IMR-90 (cell line): ENCODE measurements at regions not wholly inside any gene's neighbourhood (a gene's known extent, or its start where the extent isn't known, plus 50 kb on each side); places are given as distances from the start of the nearest gene placed in this dataset.

Experiments
- ATAC-seq: fragments of 200-7000 bp; cut with Tn5 transposase; 2 replicates; pipeline ENCODE4 v1.9.1; 2020; ENCODE audit warnings: low read depth, mild to moderate bottlenecking, moderate library complexity
- BruUV-seq: library from RNA; stranded (reverse); fragments of 400-500 nt; replicated peaks from 2 replicates; lab custom pipeline; 2021; lab: Mats Ljungman, UMichigan
- CTCF ChIA-PET: fragments of 300-600 bp; formaldehyde crosslinking; extraction: SDS; loops from one replicate; lab custom pipeline; 2021; ENCODE audit warnings: antibody characterized with exemption; lab: Yijun Ruan, JAX
- POLR2A ChIA-PET: fragments of 300-600 bp; sonication (Branson Sonifier 250); formaldehyde crosslinking; loops from one replicate; lab custom pipeline; 2022; ENCODE audit warnings: antibody characterized with exemption; ENCODE audit not compliant: unreplicated experiment; lab: Charles Lee
- DNase-seq: peaks from one replicate; pipeline ENCODE4 v3.0.0; 2013
- H2AFZ ChIP-seq: replicated peaks from 2 replicates; pipeline ENCODE3; 2013; ENCODE audit warnings: low read length, mild to moderate bottlenecking; ENCODE audit not compliant: poor library complexity
- H2AK5ac ChIP-seq: 2 replicates; pipeline ENCODE4 v1.6.1; 2013; ENCODE audit warnings: low read depth, low read length, inconsistent platforms
- H2AK9ac ChIP-seq: replicated peaks from 2 replicates; pipeline ENCODE3; 2013; ENCODE audit warnings: mild to moderate bottlenecking, low read depth, low read length, moderate library complexity; ENCODE audit not compliant: poor library complexity
- H2BK120ac ChIP-seq: 2 replicates; pipeline ENCODE4 v1.6.1; 2013; ENCODE audit warnings: low read depth, low read length, inconsistent platforms
- H2BK15ac ChIP-seq: 3 replicates; pipeline ENCODE4 v1.6.1; 2013; ENCODE audit warnings: low read depth, low read length, inconsistent platforms
- H2BK20ac ChIP-seq: 2 replicates; pipeline ENCODE4 v1.6.1; 2013; ENCODE audit warnings: low read depth, mild to moderate bottlenecking, inconsistent platforms, low read length, moderate library complexity
- H2BK5ac ChIP-seq: 2 replicates; pipeline ENCODE4 v1.6.1; 2013; ENCODE audit warnings: mild to moderate bottlenecking, low read depth, low read length, inconsistent platforms; ENCODE audit not compliant: poor library complexity, severe bottlenecking
- H3K14ac ChIP-seq: replicated peaks from 2 replicates; pipeline ENCODE4 v1.6.1; 2013; ENCODE audit warnings: low read depth, low read length, inconsistent platforms
- H3K18ac ChIP-seq: 2 replicates; pipeline ENCODE4 v1.6.1; 2013; ENCODE audit warnings: low read depth, low read length, control low read depth
- H3K23ac ChIP-seq: 2 replicates; pipeline ENCODE4 v1.6.1; 2013; ENCODE audit warnings: low read depth, low read length, inconsistent platforms
- H3K27ac ChIP-seq: 2 replicates; pipeline ENCODE4 v1.5.1; 2013; ENCODE audit warnings: mild to moderate bottlenecking, control low read depth, low read length; ENCODE audit not compliant: insufficient read depth
- H3K27me3 ChIP-seq: 2 replicates; pipeline ENCODE4 v1.6.1; 2013; ENCODE audit warnings: low read length; ENCODE audit not compliant: control insufficient read depth, insufficient read depth
- H3K36me3 ChIP-seq: 2 replicates; pipeline ENCODE4 v1.6.1; 2013; ENCODE audit warnings: low read length, mixed read lengths; ENCODE audit not compliant: control insufficient read depth, insufficient read depth
- H3K4ac ChIP-seq: 2 replicates; pipeline ENCODE4 v1.6.1; 2013; ENCODE audit warnings: low read depth, low read length, inconsistent platforms
- H3K4me1 ChIP-seq: 2 replicates; pipeline ENCODE4 v1.6.1; 2013; ENCODE audit warnings: low read length, mixed read lengths; ENCODE audit not compliant: control insufficient read depth, insufficient read depth
- H3K4me2 ChIP-seq: 2 replicates; pipeline ENCODE4 v1.6.1; 2013; ENCODE audit warnings: low read depth, mild to moderate bottlenecking, control low read depth, low read length, moderate library complexity
- H3K4me3 ChIP-seq: 2 replicates; pipeline ENCODE4 v1.5.1; 2013; ENCODE audit warnings: low read depth, mild to moderate bottlenecking, control low read depth, low read length, moderate library complexity; ENCODE audit not compliant: insufficient read depth
- H3K56ac ChIP-seq: 2 replicates; pipeline ENCODE4 v1.6.1; 2013; ENCODE audit warnings: low read length, inconsistent platforms; ENCODE audit not compliant: insufficient read depth; ENCODE audit errors: extremely low read depth
- H3K79me1 ChIP-seq, 2 experiments: 2 replicates each; pipeline ENCODE4 v1.6.1; 2013; ENCODE audit warnings: low read length in 2 of 2, inconsistent platforms in 1 of 2, low read depth in 1 of 2
- H3K9ac ChIP-seq: 2 replicates; pipeline ENCODE4 v1.6.1; 2013; ENCODE audit warnings: low read depth, low read length, control low read depth
- H3K9me1 ChIP-seq: 2 replicates; pipeline ENCODE4 v1.6.1; 2013; ENCODE audit warnings: low read length, inconsistent platforms; ENCODE audit not compliant: insufficient read depth
- H3K9me3 ChIP-seq: 2 replicates; pipeline ENCODE4 v1.6.1; 2013; ENCODE audit warnings: low read length; ENCODE audit not compliant: control insufficient read depth, insufficient read depth
- H4K20me1 ChIP-seq: 2 replicates; pipeline ENCODE4 v1.6.1; 2013; ENCODE audit warnings: low read length, inconsistent platforms; ENCODE audit not compliant: insufficient read depth
- H4K5ac ChIP-seq: 2 replicates; pipeline ENCODE4 v1.6.1; 2013; ENCODE audit warnings: mild to moderate bottlenecking, low read depth, low read length, control low read depth
- H4K8ac ChIP-seq, 2 experiments: 2 replicates each; pipeline ENCODE4 v1.6.1; 2013; ENCODE audit warnings: low read depth in 2 of 2, low read length in 2 of 2, control low read depth in 1 of 2, inconsistent platforms in 1 of 2
- H4K91ac ChIP-seq: 2 replicates; pipeline ENCODE4 v1.6.1; 2013; ENCODE audit warnings: low read depth, low read length, inconsistent platforms; ENCODE audit not compliant: insufficient read depth
- BHLHE40 ChIP-seq: fragments of 150-350 bp; IDR thresholded peaks from 2 replicates; pipeline ENCODE4 v1.6.1; 2016; ENCODE audit warnings: mild to moderate bottlenecking, low read depth, low read length
- CEBPB ChIP-seq: IDR thresholded peaks from 2 replicates; pipeline ENCODE4 v1.6.1; 2012; ENCODE audit warnings: low read depth, low read length, improper control_type of control experiment
- CHD1 ChIP-seq: IDR thresholded peaks from 2 replicates; pipeline ENCODE4 v1.6.1; 2012; ENCODE audit warnings: low read depth, low read length, improper control_type of control experiment
- CTCF ChIP-seq: conservative IDR thresholded peaks from 2 replicates; pipeline ENCODE4 v1.5.1; 2012; ENCODE audit warnings: mild to moderate bottlenecking, low read depth, low read length, improper control_type of control experiment
- ELK1 ChIP-seq: fragments of 150-350 bp; IDR thresholded peaks from 2 replicates; pipeline ENCODE4 v1.6.1; 2016; ENCODE audit warnings: low read depth, mild to moderate bottlenecking, low read length, moderate library complexity, borderline replicate concordance
- FOS ChIP-seq: fragments of 150-350 bp; IDR thresholded peaks from 2 replicates; pipeline ENCODE4 v1.6.1; 2016; ENCODE audit warnings: low read depth, low read length
- MAFK ChIP-seq: IDR thresholded peaks from 2 replicates; pipeline ENCODE4 v1.6.1; 2012; ENCODE audit warnings: low read depth, low read length, improper control_type of control experiment
- MAZ ChIP-seq: IDR thresholded peaks from 2 replicates; pipeline ENCODE4 v1.6.1; 2012; ENCODE audit warnings: low read depth, mild to moderate bottlenecking, low read length, improper control_type of control experiment, moderate library complexity, borderline replicate concordance
- MXI1 ChIP-seq: IDR thresholded peaks from 2 replicates; pipeline ENCODE4 v1.6.1; 2012; ENCODE audit warnings: low read depth, mild to moderate bottlenecking, low read length, moderate library complexity, borderline replicate concordance
- NFE2L2 ChIP-seq: fragments of 150-350 bp; IDR thresholded peaks from 2 replicates; pipeline ENCODE4 v1.6.1; 2016; ENCODE audit warnings: low read depth, mild to moderate bottlenecking, low read length
- POLR2A ChIP-seq: IDR thresholded peaks from 2 replicates; pipeline ENCODE4 v1.6.1; 2012; ENCODE audit warnings: mild to moderate bottlenecking, low read depth, low read length
- RAD21 ChIP-seq: IDR thresholded peaks from 2 replicates; pipeline ENCODE4 v1.6.1; 2012; ENCODE audit warnings: low read length, improper control_type of control experiment
- RCOR1 ChIP-seq: IDR thresholded peaks from 2 replicates; pipeline ENCODE4 v1.6.1; 2012; ENCODE audit warnings: mild to moderate bottlenecking, low read length, improper control_type of control experiment; ENCODE audit not compliant: insufficient replicate concordance
- RFX5 ChIP-seq: IDR thresholded peaks from 2 replicates; pipeline ENCODE4 v1.8.0; 2012; ENCODE audit warnings: low read depth, mild to moderate bottlenecking, low read length, moderate library complexity
- SMC3 ChIP-seq: fragments of 150-350 bp; IDR thresholded peaks from 2 replicates; pipeline ENCODE4 v1.6.1; 2016; ENCODE audit warnings: low read depth, mild to moderate bottlenecking, antibody characterized with exemption, low read length, moderate library complexity
- USF2 ChIP-seq: fragments of 150-350 bp; IDR thresholded peaks from 2 replicates; pipeline ENCODE4 v1.6.1; 2017; ENCODE audit warnings: mild to moderate bottlenecking, antibody characterized with exemption, low read length, low read depth
- WGBS, 2 experiments: methylation state at CpG; one replicate each; pipeline versions ENCODE4 v1.1.5 to v1.1.7; 2013; ENCODE audit warnings: missing lambda C conversion rate in 2 of 2; ENCODE audit not compliant: insufficient read length in 1 of 2; ENCODE audit errors: extremely low coverage in 2 of 2; 5-methylcytosine and 5-hydroxymethylcytosine counted together
- dilution Hi-C: fragments of 300-500 bp; cut with HindIII; formaldehyde crosslinking; loops from one replicate; pipeline ENCODE4 v1.14.3; 2018; ENCODE audit warnings: low sequenced_read_pairs; ENCODE audit not compliant: unreplicated experiment
- in situ Hi-C: fragments of 300-500 bp; cut with MboI; formaldehyde crosslinking; loops from 3 replicates; pipeline ENCODE4 v1.14.3; 2019; ENCODE audit warnings: low sequenced_read_pairs, inconsistent platforms, mixed read lengths
- intact Hi-C: fragments of 100-400 bp; cut with micrococcal nuclease; formaldehyde crosslinking; loops from 2 replicates; pipeline ENCODE4 v1.10.0; 2022

GRCh38 chr9:90697808-90698207 is 55.2 kb upstream of the DIRAS2 start:
- CTCF ChIA-PET, result no interaction called here
- ATAC-seq, result no peak

More at GRCh38 chr9:90697808-90698207, 55.2 kb upstream of the DIRAS2 start:
- DNase-seq, result no peak
- in situ Hi-C loops (no loop called here), dilution Hi-C loops (no loop called here), intact Hi-C loops (no loop called here)
- no peaks in the 10 kb centered on the region for H3K27me3 ChIP-seq
- H2AFZ ChIP-seq, result no peak overlapping the region
- H3K14ac ChIP-seq, result no peak overlapping the region
- no TSS peak for BruUV-seq
- no peaks in the 10 kb centered on the region for H3K4me1 ChIP-seq
- no peak overlapping the region for H4K5ac ChIP-seq
- no peak overlapping the region for H2AK9ac ChIP-seq
- H2BK120ac ChIP-seq, result no peak overlapping the region
- no peak overlapping the region for H2AK5ac ChIP-seq
- H3K4ac ChIP-seq, result no peak overlapping the region
- no peaks in the 10 kb centered on the region for H3K9me1 ChIP-seq
- H3K27ac ChIP-seq, result no peak overlapping the region
- H3K23ac ChIP-seq, result no peak overlapping the region
- no peak overlapping the region for H3K4me3 ChIP-seq
- H2BK5ac ChIP-seq, result no peak overlapping the region
- H2BK20ac ChIP-seq, result no peak overlapping the region
- H4K8ac ChIP-seq, result no peak overlapping the region
- H4K91ac ChIP-seq, result no peak overlapping the region
- no peak for TF ChIP-seq USF2
- TF ChIP-seq FOS, result no peak
- no peak for TF ChIP-seq MAZ
- TF ChIP-seq MAFK, result no peak
- no peak for TF ChIP-seq ELK1
- no peak for TF ChIP-seq RAD21
- no peak for TF ChIP-seq CTCF
- no peak for TF ChIP-seq POLR2A
- TF ChIP-seq CHD1, result no peak
- TF ChIP-seq NFE2L2, result no peak
- TF ChIP-seq BHLHE40, result no peak
- TF ChIP-seq RFX5, result no peak
- no peak for TF ChIP-seq RCOR1
- TF ChIP-seq SMC3, result no peak
- no peak for TF ChIP-seq CEBPB
- no peak for TF ChIP-seq MXI1
- 69% methylated on average over 3 of the region's 5 CpGs; no CpG with 5 or more reads in 1 of the 2 experiments for WGBS, 2 experiments
- H4K20me1 ChIP-seq, result no peaks in the 10 kb centered on the region
- no peak overlapping the region for H3K56ac ChIP-seq
- H3K18ac ChIP-seq, result no peak overlapping the region
- H3K9ac ChIP-seq, result no peak overlapping the region
- H2BK15ac ChIP-seq, result no peak overlapping the region
- H3K36me3 ChIP-seq, result no peaks in the 10 kb centered on the region
- POLR2A ChIA-PET, result no interaction called here
- no peak overlapping the region for H3K4me2 ChIP-seq
- H3K79me1 ChIP-seq, result no peaks in the 10 kb centered on the region
- H3K9me3 ChIP-seq, result no peaks in the 10 kb centered on the region
